ENCODE measurements at regions not wholly inside any gene's neighbourhood (a gene's known extent, or its start where the extent isn't known, plus 50 kb on each side); places are given as distances from the start of the nearest gene placed in this dataset.

GRCh38 chr15:98203872-98204660 lies 243.6 kb downstream of the ARRDC4 start:
- WGBS, 5 donors: 86 to 96% (median 92%) methylated on average over 6 of the region's 6 CpGs
- Histone ChIP-seq H3K27me3 (replicated peaks in 1 of 7) (peaks cover 0 to 8% (median 0%) of the 10 kb centered on the region in 7 donors), H3K27ac (no peak overlapping the region), H3K9me3 (no peaks in the 10 kb centered on the region), H3K36me3 (no peaks in the 10 kb centered on the region), H3K4me3 (no peak overlapping the region), H3K4me1 (no peaks in the 10 kb centered on the region)
- intact Hi-C loops (cut with DNase I; ENCODE audit: low total_unique reads): no loop called here
- TF ChIP-seq POLR2A (IDR thresholded peaks at IDR 0.05) (no peak), CTCF (IDR thresholded peaks at IDR 0.05 in 8 of 11, conservative IDR thresholded peaks at IDR 0.05 in 3 of 11) (no peak), POLR2AphosphoS5 (IDR thresholded peaks at IDR 0.05) (no peak)
- DNase-seq: no peak

GRCh38 chr15:98207928-98208327 lies 247.4 kb downstream of the ARRDC4 start:
- WGBS, 5 donors: 73 to 80% (median 76%) methylated on average over 4 of the region's 4 CpGs

GRCh38 chr15:98213346-98213979 lies 253.0 kb downstream of the ARRDC4 start:
- no peaks in the 10 kb centered on the region for H3K36me3 ChIP-seq
- no peaks in the 10 kb centered on the region for H3K27me3 ChIP-seq (replicated peaks in 1 of 7)
- H3K4me1 ChIP-seq: no peaks in the 10 kb centered on the region
- H3K9me3 ChIP-seq: no peaks in the 10 kb centered on the region
- intact Hi-C loops (cut with DNase I; ENCODE audit: low total_unique reads): no loop called here
- no peak overlapping the region for H3K27ac ChIP-seq
- 61 to 83% (median 75%) methylated on average over 6 of the region's 6 CpGs for WGBS, 5 donors
- no peak for DNase-seq
- no peak overlapping the region for H3K4me3 ChIP-seq
- TF ChIP-seq POLR2AphosphoS5 (IDR thresholded peaks at IDR 0.05) (no peak), POLR2A (IDR thresholded peaks at IDR 0.05) (no peak), CTCF (IDR thresholded peaks at IDR 0.05 in 8 of 11, conservative IDR thresholded peaks at IDR 0.05 in 3 of 11) (no peak)

More at GRCh38 chr15:98207928-98208327, 247.4 kb downstream of the ARRDC4 start:
- H3K9me3 ChIP-seq: no peaks in the 10 kb centered on the region
- intact Hi-C loops (cut with DNase I; ENCODE audit: low total_unique reads): no loop called here
- no peaks in the 10 kb centered on the region for H3K4me1 ChIP-seq
- H3K27me3 ChIP-seq (replicated peaks in 1 of 7): peaks cover 0 to 8% (median 0%) of the 10 kb centered on the region in 7 donors
- DNase-seq: no peak
- H3K36me3 ChIP-seq: no peaks in the 10 kb centered on the region
- H3K27ac ChIP-seq: no peak overlapping the region
- no peak for TF ChIP-seq POLR2AphosphoS5 (IDR thresholded peaks at IDR 0.05)
- no peak overlapping the region for H3K4me3 ChIP-seq

GRCh38 chr15:98216166-98216565 lies 255.7 kb downstream of the ARRDC4 start:
- TF ChIP-seq POLR2AphosphoS5 (IDR thresholded peaks at IDR 0.05) (no peak), POLR2A (IDR thresholded peaks at IDR 0.05) (no peak), CTCF (IDR thresholded peaks at IDR 0.05 in 8 of 11, conservative IDR thresholded peaks at IDR 0.05 in 3 of 11) (no peak)
- Histone ChIP-seq H3K4me3 (no peak overlapping the region), H3K9me3 (no peaks in the 10 kb centered on the region), H3K27me3 (replicated peaks in 1 of 7) (no peaks in the 10 kb centered on the region), H3K27ac (no peak overlapping the region), H3K36me3 (no peaks in the 10 kb centered on the region), H3K4me1 (no peaks in the 10 kb centered on the region)
- intact Hi-C loops (cut with DNase I; ENCODE audit: low total_unique reads): no loop called here
- DNase-seq: no peak
- WGBS, 5 donors: 56 to 74% (median 67%) methylated on average over 4 of the region's 4 CpGs

Measured in spleen (tissue), 11 donors.